ENCODE measurements at regions not wholly inside any gene's neighbourhood (a gene's known extent, or its start where the extent isn't known, plus 50 kb on each side); places are given as distances from the start of the nearest gene placed in this dataset.

DNA sequence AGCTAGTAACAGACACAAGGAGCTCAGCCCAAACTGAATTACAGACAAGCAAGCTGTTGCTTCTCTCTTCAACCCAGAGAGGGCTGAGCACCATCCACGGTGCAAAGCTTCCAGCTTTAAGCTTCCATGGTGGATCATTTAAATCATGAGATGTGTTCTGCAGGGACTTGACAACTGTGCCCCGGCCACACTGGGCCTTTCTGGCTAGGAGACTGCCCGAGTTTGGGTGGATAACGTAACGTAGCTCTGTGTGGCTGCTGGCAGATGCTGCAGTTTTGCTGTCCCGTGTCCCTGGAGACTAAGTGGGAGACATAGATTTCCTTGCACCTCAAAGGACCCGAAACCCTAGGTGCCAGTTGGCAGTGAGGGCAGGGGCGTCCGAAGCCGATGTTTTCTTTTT is 234.0 kb downstream of the IRX2 start:
- Mint-ChIP-seq H3K36me3 (ENCODE audit: low read depth) (no peaks in the 10 kb centered on the region), H3K9me3 (no peaks in the 10 kb centered on the region), H3K4me1 (no peaks in the 10 kb centered on the region), H3K27ac (no peak overlapping the region), H3K27me3 (ENCODE audit: low read depth, poor library complexity) (peaks cover 23% of the 10 kb centered on the region), H3K4me3 (no peak overlapping the region)
- TF ChIP-seq, protein P1, sequence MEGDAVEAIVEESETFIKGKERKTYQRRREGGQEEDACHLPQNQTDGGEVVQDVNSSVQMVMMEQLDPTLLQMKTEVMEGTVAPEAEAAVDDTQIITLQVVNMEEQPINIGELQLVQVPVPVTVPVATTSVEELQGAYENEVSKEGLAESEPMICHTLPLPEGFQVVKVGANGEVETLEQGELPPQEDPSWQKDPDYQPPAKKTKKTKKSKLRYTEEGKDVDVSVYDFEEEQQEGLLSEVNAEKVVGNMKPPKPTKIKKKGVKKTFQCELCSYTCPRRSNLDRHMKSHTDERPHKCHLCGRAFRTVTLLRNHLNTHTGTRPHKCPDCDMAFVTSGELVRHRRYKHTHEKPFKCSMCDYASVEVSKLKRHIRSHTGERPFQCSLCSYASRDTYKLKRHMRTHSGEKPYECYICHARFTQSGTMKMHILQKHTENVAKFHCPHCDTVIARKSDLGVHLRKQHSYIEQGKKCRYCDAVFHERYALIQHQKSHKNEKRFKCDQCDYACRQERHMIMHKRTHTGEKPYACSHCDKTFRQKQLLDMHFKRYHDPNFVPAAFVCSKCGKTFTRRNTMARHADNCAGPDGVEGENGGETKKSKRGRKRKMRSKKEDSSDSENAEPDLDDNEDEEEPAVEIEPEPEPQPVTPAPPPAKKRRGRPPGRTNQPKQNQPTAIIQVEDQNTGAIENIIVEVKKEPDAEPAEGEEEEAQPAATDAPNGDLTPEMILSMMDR (IDR thresholded peaks at IDR 0.05): no peak
- DNase-seq: no peak

DNA sequence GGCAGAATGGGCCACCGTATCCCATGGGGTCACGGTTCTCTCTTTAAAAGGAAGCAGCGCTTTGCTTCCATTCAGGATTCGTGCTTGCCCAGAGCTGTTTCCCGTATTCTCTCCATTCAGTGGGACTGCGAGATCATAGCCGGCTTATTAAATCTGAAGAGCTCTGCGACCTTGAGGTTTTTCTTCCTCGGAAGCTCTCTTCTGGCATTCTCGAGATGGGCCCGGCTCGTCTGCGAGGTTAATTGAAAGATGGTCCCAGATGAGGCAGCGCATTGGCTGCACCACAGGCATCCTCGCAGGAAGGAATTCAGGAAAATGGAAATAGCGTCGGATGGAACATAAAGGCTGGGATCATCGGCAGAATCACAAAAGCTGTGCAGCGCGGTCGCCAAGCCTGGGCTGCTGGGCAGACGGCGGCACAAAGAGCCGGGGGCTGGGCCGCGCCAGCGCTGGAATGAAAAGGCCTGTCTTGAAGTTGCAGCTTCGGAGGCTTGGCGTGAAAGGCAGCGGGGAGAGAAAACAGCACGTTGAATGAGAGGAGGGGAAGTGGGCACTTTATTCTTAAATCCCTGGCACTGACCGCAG is 236.2 kb downstream of the IRX2 start:
- peaks cover 2% of the 10 kb centered on the region for H3K4me1 Mint-ChIP-seq
- DNase-seq: no peak
- H3K27ac Mint-ChIP-seq: no peak overlapping the region
- peaks cover 26% of the 10 kb centered on the region for H3K27me3 Mint-ChIP-seq (ENCODE audit: low read depth, poor library complexity)
- no peak overlapping the region for H3K4me3 Mint-ChIP-seq
- H3K9me3 Mint-ChIP-seq: no peaks in the 10 kb centered on the region
- TF ChIP-seq, protein P1 (IDR thresholded peaks at IDR 0.05): no peak
- H3K36me3 Mint-ChIP-seq (ENCODE audit: low read depth): no peaks in the 10 kb centered on the region

DNA sequence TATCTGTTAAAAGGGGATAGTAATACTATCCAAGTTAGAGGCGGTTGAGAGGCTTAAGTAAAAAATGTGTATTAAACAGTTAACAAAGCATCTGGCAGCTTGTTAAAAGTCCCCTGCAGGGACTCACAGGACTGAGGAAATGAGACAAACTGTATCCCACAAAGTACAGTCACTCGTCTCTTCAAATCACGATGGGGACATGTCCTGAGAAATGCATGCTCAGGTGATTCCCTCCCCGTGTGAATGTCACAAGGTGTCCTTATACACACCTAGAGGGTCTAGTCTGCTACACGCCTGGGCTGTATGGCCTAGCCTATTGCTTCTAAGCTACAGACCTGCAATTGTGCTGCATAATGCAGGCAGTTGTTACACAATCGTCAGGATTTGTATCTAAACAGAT is 237.0 kb downstream of the IRX2 start:
- Mint-ChIP-seq H3K4me3 (no peak overlapping the region), H3K36me3 (ENCODE audit: low read depth) (no peaks in the 10 kb centered on the region), H3K9me3 (no peaks in the 10 kb centered on the region), H3K27me3 (ENCODE audit: low read depth, poor library complexity) (peaks cover 30% of the 10 kb centered on the region), H3K4me1 (peaks cover 10% of the 10 kb centered on the region), H3K27ac (no peak overlapping the region)
- TF ChIP-seq, protein P1 (IDR thresholded peaks at IDR 0.05): no peak
- no peak for DNase-seq

DNA sequence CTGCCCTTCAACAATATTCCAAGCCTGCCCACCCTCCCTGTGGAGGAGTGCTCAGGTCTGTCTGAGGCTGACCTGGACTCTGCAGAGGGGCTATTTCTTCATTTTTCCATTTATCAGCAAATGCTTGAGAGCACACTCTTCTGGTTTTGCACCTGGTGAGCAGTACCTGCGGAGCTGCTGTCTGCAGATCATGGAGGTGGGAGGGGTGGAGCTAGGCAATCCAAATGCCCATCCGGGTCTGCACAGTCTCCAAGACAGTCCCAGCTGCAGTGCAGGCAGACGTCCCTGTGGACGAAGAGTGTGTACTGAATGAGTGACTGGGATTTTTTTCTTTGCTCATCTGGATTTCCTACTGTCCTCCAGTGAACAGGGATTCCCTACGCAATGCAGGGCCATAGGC is 239.8 kb downstream of the IRX2 start:
- TF ChIP-seq, protein P1 (IDR thresholded peaks at IDR 0.05): no peak
- H3K4me3 Mint-ChIP-seq: no peak overlapping the region

DNA sequence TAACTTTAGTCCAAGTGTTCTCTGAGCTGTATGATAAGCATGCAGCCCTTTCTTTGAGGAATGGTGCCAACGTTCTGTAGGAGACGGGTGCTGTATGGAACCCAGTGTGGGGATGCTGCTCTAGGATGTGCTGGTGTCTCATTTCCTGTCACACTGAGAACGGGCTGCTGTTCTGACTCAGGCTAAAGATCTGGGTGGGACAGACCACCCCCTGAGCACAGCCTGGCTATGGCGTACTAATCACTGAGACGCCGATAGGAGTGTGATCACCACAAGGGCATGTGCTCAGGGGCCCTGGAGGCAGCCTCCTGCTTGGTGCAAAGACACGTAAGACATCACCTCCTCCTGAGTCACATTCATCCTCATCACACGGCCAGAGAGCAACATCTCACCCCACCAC is 240.4 kb downstream of the IRX2 start:
- H3K9me3 Mint-ChIP-seq: no peaks in the 10 kb centered on the region
- no peak overlapping the region for H3K4me3 Mint-ChIP-seq
- no peak for DNase-seq
- peaks cover 21% of the 10 kb centered on the region for H3K27me3 Mint-ChIP-seq (ENCODE audit: low read depth, poor library complexity)
- no peak overlapping the region for H3K27ac Mint-ChIP-seq
- no peaks in the 10 kb centered on the region for H3K36me3 Mint-ChIP-seq (ENCODE audit: low read depth)
- TF ChIP-seq, protein P1 (IDR thresholded peaks at IDR 0.05): no peak
- H3K4me1 Mint-ChIP-seq: peaks cover 28% of the 10 kb centered on the region

More for the DNA sequence above, 239.8 kb downstream of the IRX2 start:
- Mint-ChIP-seq H3K9me3 (no peaks in the 10 kb centered on the region), H3K36me3 (ENCODE audit: low read depth) (no peaks in the 10 kb centered on the region), H3K27ac (no peak overlapping the region), H3K4me1 (peaks cover 28% of the 10 kb centered on the region), H3K27me3 (ENCODE audit: low read depth, poor library complexity) (peaks cover 27% of the 10 kb centered on the region)
- DNase-seq: no peak

DNA sequence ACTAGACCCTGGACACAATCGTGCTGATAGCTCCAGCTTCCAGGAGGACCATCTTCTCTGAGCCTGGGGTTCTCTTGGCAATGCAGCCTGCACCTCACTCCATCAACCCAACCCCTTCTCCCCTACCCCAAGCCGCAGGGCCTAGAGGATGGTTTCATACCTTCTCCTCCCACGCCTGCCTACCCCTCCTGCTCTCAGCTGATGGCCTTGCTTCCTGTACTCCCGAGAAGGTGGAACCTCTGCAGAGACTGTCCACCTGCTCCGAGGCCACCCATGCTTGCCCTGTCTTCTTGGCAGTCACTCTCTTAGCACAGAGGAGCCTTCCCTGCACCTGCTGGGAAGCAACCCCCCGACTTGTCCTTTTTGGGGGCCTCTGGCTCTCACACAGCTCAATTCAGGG is 241.9 kb downstream of the IRX2 start:
- H3K9me3 Mint-ChIP-seq: peaks cover 3% of the 10 kb centered on the region
- H3K36me3 Mint-ChIP-seq (ENCODE audit: low read depth): no peaks in the 10 kb centered on the region
- H3K4me3 Mint-ChIP-seq: no peak overlapping the region
- TF ChIP-seq, protein P1 (IDR thresholded peaks at IDR 0.05): no peak
- H3K4me1 Mint-ChIP-seq: peaks cover 28% of the 10 kb centered on the region
- H3K27me3 Mint-ChIP-seq (ENCODE audit: low read depth, poor library complexity): peaks cover 24% of the 10 kb centered on the region
- no peak for DNase-seq
- H3K27ac Mint-ChIP-seq: peak overlapping the region; percentile 71
